ENCODE measurements at regions not wholly inside any gene's neighbourhood (a gene's known extent, or its start where the extent isn't known, plus 50 kb on each side); places are given as distances from the start of the nearest gene placed in this dataset.

DNA sequence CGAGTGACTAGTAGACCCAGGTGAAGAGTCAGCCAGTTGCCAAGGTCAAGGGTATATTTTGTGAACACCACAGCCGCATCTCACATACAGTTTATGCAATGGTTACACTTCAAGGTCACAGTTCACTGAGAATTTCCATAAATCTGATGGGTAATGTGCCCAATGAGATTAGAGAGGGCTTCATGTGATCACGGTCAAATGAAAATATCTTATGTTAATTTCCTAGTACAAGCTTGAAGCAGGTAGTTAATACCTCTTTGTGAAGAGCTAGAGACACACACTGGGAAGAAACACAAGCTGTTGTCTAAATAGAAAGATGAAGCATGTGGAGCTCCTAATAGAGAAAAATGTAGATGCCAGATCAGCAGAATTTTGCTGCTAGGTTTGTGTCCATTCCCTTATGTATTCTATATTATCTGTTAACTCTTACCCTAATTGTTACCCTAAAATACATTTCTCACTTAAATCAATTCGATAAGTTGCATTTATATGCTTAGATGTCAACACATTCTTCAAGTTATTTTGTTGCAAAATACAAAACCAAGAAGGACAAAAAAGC lies 136.0 kb downstream of the NR2F2 start:
- no peaks in the 10 kb centered on the region for H3K79me2 ChIP-seq (ENCODE audit: control insufficient read depth, insufficient read depth, low read length)
- H3K4me1 ChIP-seq (ENCODE audit: control insufficient read depth, extremely low read depth, insufficient read depth, low read length), result no peaks in the 10 kb centered on the region
- no peak overlapping the region for H3K4me2 ChIP-seq (ENCODE audit: extremely low read depth, insufficient read depth, low read length)
- H3K9ac ChIP-seq (ENCODE audit: insufficient read depth, low read length), result no peak overlapping the region
- H3K27ac ChIP-seq (ENCODE audit: insufficient read depth, low read length), result no peak overlapping the region
- no peaks in the 10 kb centered on the region for H3K36me3 ChIP-seq (ENCODE audit: control insufficient read depth, insufficient read depth, low read length)
- TF ChIP-seq, protein P1, sequence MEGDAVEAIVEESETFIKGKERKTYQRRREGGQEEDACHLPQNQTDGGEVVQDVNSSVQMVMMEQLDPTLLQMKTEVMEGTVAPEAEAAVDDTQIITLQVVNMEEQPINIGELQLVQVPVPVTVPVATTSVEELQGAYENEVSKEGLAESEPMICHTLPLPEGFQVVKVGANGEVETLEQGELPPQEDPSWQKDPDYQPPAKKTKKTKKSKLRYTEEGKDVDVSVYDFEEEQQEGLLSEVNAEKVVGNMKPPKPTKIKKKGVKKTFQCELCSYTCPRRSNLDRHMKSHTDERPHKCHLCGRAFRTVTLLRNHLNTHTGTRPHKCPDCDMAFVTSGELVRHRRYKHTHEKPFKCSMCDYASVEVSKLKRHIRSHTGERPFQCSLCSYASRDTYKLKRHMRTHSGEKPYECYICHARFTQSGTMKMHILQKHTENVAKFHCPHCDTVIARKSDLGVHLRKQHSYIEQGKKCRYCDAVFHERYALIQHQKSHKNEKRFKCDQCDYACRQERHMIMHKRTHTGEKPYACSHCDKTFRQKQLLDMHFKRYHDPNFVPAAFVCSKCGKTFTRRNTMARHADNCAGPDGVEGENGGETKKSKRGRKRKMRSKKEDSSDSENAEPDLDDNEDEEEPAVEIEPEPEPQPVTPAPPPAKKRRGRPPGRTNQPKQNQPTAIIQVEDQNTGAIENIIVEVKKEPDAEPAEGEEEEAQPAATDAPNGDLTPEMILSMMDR (conservative IDR thresholded peaks at IDR 0.05 in 1 of 2, IDR thresholded peaks at IDR 0.05 in 1 of 2; ENCODE audit: low read depth in 1 of 2, low read length in 2 of 2), result no peak
- TF ChIP-seq EZH2 (IDR thresholded peaks at IDR 0.05; ENCODE audit: low read length, missing control alignments), result no peak
- no peaks in the 10 kb centered on the region for H3K27me3 ChIP-seq (ENCODE audit: control insufficient read depth, insufficient read depth, low read length)
- H3K4me3 ChIP-seq (replicated peaks in 1 of 4; ENCODE audit: control extremely low read depth in 1 of 4, insufficient read depth in 1 of 4, low read depth in 3 of 4, low read length in 4 of 4), result no peak overlapping the region
- no peaks in the 10 kb centered on the region for H3K9me3 ChIP-seq (ENCODE audit: control insufficient read depth, insufficient read depth, low read depth, low read length)
- H4K20me1 ChIP-seq (ENCODE audit: control insufficient read depth, extremely low read depth, insufficient read depth, low read length), result no peaks in the 10 kb centered on the region
- no peak for DNase-seq (ENCODE audit: low read depth in 2 of 2)
- no peak overlapping the region for H2AFZ ChIP-seq (ENCODE audit: low read length)

DNA sequence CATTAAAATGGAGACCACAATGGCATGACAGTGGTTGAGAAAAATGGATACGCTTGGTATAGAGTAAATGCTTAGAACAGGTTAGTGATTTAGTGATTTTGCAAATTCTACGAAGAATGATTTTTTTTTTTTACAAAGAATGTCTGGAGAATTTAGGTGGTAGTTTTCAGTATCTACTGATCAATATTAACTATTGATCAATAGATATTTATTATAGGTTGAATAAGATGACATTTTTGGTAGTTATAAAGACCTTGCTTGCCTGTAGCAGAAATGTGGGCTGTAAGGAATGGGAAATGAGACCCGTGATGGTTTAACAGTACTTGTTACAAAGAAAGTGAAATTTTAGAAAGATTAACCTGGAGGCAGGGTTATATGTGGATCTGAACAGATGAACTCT lies 137.5 kb downstream of the NR2F2 start:
- Histone ChIP-seq H3K79me2 (ENCODE audit: control insufficient read depth, insufficient read depth, low read length) (no peaks in the 10 kb centered on the region), H3K4me1 (ENCODE audit: control insufficient read depth, extremely low read depth, insufficient read depth, low read length) (no peaks in the 10 kb centered on the region)
- TF ChIP-seq, protein P1 (conservative IDR thresholded peaks at IDR 0.05 in 1 of 2, IDR thresholded peaks at IDR 0.05 in 1 of 2; ENCODE audit: low read depth in 1 of 2, low read length in 2 of 2), result no peak
- TF ChIP-seq EZH2 (IDR thresholded peaks at IDR 0.05; ENCODE audit: low read length, missing control alignments), result no peak

DNA sequence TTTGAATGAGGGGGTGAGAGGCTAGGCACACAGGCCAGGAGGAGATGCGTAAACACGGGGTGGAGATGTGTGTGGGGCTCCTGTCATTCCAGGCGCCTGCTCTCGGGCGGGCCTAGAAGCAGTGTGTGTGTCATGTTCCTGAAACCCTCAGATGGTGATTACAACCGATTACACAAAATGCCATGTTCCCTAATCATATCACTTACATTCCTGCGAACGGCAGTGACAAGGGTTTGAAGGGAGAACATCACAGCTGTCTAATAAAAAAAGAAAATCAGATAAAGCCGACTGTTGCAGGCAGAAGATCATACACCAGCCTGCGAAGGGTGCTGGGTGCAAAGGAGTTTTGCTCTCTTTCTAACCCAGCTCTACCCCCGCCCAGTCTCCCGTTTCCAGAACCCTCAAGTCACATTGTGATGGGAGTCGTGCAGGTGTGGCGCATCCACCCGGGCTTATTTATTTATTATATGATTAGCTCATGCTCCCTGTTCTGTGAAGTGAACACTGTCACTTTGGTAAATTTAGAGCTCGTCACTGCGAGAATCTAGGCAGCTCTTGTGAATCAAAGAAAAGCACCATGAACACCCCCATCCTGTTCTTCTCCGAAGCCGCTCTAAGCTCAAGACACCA lies 140.3 kb downstream of the NR2F2 start:
- Histone ChIP-seq H3K4me2 (ENCODE audit: extremely low read depth, insufficient read depth, low read length) (no peak overlapping the region), H3K27me3 (ENCODE audit: control insufficient read depth, insufficient read depth, low read length) (no peaks in the 10 kb centered on the region), H3K27ac (ENCODE audit: insufficient read depth, low read length) (no peak overlapping the region), H2AFZ (ENCODE audit: low read length) (no peak overlapping the region), H3K9me3 (ENCODE audit: control insufficient read depth, insufficient read depth, low read depth, low read length) (no peaks in the 10 kb centered on the region), H3K36me3 (ENCODE audit: control insufficient read depth, insufficient read depth, low read length) (no peaks in the 10 kb centered on the region), H4K20me1 (ENCODE audit: control insufficient read depth, extremely low read depth, insufficient read depth, low read length) (no peaks in the 10 kb centered on the region), H3K4me3 (replicated peaks in 1 of 4; ENCODE audit: control extremely low read depth in 1 of 4, insufficient read depth in 1 of 4, low read depth in 3 of 4, low read length in 4 of 4) (no peak overlapping the region), H3K79me2 (ENCODE audit: control insufficient read depth, insufficient read depth, low read length) (no peaks in the 10 kb centered on the region), H3K4me1 (ENCODE audit: control insufficient read depth, extremely low read depth, insufficient read depth, low read length) (no peaks in the 10 kb centered on the region), H3K9ac (ENCODE audit: insufficient read depth, low read length) (no peak overlapping the region)
- TF ChIP-seq EZH2 (IDR thresholded peaks at IDR 0.05; ENCODE audit: low read length, missing control alignments), result no peak
- TF ChIP-seq, protein P1 (conservative IDR thresholded peaks at IDR 0.05 in 1 of 2, IDR thresholded peaks at IDR 0.05 in 1 of 2; ENCODE audit: low read depth in 1 of 2, low read length in 2 of 2), result no peak
- no peak for DNase-seq (ENCODE audit: low read depth in 2 of 2)

More for the DNA sequence above, 137.5 kb downstream of the NR2F2 start:
- Histone ChIP-seq H3K9me3 (ENCODE audit: control insufficient read depth, insufficient read depth, low read depth, low read length) (no peaks in the 10 kb centered on the region), H3K27ac (ENCODE audit: insufficient read depth, low read length) (no peak overlapping the region), H3K4me2 (ENCODE audit: extremely low read depth, insufficient read depth, low read length) (no peak overlapping the region), H2AFZ (ENCODE audit: low read length) (no peak overlapping the region), H3K36me3 (ENCODE audit: control insufficient read depth, insufficient read depth, low read length) (no peaks in the 10 kb centered on the region), H3K27me3 (ENCODE audit: control insufficient read depth, insufficient read depth, low read length) (no peaks in the 10 kb centered on the region), H4K20me1 (ENCODE audit: control insufficient read depth, extremely low read depth, insufficient read depth, low read length) (no peaks in the 10 kb centered on the region), H3K9ac (ENCODE audit: insufficient read depth, low read length) (no peak overlapping the region), H3K4me3 (replicated peaks in 1 of 4; ENCODE audit: control extremely low read depth in 1 of 4, insufficient read depth in 1 of 4, low read depth in 3 of 4, low read length in 4 of 4) (no peak overlapping the region)
- no peak for DNase-seq (ENCODE audit: low read depth in 2 of 2)

Data from fibroblast of lung (primary cell).